OCI-LY7 (cell line): ENCODE measurements at regions not wholly inside any gene's neighbourhood (a gene's known extent, or its start where the extent isn't known, plus 50 kb on each side); places are given as distances from the start of the nearest gene placed in this dataset.

ENCODE experiments used
- CTCF ChIP-seq: fragments of 200-600 bp; sonication (generic); conservative IDR thresholded peaks from 2 replicates; pipeline ENCODE4 v1.5.1; 2014; ENCODE audit warnings: mild to moderate bottlenecking, antibody characterized with exemption, low read length, moderate library complexity, mixed read lengths
- EZH2phosphoT487 ChIP-seq: fragments of 200-600 bp; sonication (generic); IDR thresholded peaks from 2 replicates; pipeline ENCODE4 v1.6.1; 2018; ENCODE audit warnings: low read depth, borderline replicate concordance, mild to moderate bottlenecking, mixed run types, antibody characterized with exemption, low read length, moderate library complexity, mixed read lengths

GRCh38 chr5:56620903-56621677 lies 194.3 kb upstream of the MAP3K1 start:
- no peak for TF ChIP-seq CTCF
- TF ChIP-seq EZH2phosphoT487, result no peak
